ENCODE measurements at regions not wholly inside any gene's neighbourhood (a gene's known extent, or its start where the extent isn't known, plus 50 kb on each side); places are given as distances from the start of the nearest gene placed in this dataset.

DNA sequence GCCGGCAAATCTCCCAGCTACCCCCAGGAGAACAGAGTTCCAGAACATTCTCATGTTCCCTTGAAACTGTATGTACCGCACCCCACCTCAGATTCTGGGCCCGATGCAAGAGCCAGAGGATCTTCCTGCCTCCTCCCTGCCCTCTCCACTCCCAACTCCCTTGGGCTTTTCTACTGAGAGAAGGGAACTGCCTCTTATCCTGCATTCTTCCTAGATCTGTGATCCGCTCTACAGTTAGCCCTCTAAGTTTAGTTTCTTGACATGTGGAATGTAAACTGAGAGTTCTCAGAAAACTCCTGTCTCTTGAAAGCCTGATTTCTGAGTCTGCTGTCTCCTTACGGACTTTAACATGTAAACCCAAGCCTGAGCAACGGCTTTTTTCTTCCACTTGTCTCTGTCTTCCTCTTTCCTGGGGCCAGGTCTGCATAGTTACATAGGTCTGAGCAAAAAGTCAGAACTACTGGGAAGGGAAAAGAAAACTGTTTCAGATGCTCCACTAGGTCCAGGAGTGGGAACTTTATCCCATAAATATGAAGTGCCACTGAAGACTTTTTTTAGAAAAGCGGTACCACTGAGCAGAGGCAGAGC is 86.5 kb upstream of the TNFAIP3 start:
- TF ChIP-seq, protein P1, sequence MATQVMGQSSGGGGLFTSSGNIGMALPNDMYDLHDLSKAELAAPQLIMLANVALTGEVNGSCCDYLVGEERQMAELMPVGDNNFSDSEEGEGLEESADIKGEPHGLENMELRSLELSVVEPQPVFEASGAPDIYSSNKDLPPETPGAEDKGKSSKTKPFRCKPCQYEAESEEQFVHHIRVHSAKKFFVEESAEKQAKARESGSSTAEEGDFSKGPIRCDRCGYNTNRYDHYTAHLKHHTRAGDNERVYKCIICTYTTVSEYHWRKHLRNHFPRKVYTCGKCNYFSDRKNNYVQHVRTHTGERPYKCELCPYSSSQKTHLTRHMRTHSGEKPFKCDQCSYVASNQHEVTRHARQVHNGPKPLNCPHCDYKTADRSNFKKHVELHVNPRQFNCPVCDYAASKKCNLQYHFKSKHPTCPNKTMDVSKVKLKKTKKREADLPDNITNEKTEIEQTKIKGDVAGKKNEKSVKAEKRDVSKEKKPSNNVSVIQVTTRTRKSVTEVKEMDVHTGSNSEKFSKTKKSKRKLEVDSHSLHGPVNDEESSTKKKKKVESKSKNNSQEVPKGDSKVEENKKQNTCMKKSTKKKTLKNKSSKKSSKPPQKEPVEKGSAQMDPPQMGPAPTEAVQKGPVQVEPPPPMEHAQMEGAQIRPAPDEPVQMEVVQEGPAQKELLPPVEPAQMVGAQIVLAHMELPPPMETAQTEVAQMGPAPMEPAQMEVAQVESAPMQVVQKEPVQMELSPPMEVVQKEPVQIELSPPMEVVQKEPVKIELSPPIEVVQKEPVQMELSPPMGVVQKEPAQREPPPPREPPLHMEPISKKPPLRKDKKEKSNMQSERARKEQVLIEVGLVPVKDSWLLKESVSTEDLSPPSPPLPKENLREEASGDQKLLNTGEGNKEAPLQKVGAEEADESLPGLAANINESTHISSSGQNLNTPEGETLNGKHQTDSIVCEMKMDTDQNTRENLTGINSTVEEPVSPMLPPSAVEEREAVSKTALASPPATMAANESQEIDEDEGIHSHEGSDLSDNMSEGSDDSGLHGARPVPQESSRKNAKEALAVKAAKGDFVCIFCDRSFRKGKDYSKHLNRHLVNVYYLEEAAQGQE (IDR thresholded peaks at IDR 0.05; ENCODE audit: low read depth), result no peak
- TF ChIP-seq, protein P2, sequence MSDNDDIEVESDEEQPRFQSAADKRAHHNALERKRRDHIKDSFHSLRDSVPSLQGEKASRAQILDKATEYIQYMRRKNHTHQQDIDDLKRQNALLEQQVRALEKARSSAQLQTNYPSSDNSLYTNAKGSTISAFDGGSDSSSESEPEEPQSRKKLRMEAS (IDR thresholded peaks at IDR 0.05), result no peak
- TF ChIP-seq RAD21 (IDR thresholded peaks at IDR 0.05; ENCODE audit: low read depth) (no peak), YY1 (IDR thresholded peaks at IDR 0.05; ENCODE audit: low read depth) (no peak), CEBPB (IDR thresholded peaks at IDR 0.05) (no peak), TEAD4 (IDR thresholded peaks at IDR 0.05) (no peak), EP300 (IDR thresholded peaks at IDR 0.05; ENCODE audit: borderline replicate concordance) (no peak), TAF1 (IDR thresholded peaks at IDR 0.05; ENCODE audit: low read depth) (no peak), CREB1 (IDR thresholded peaks at IDR 0.05; ENCODE audit: low read depth) (no peak)
